ENCODE measurements at regions not wholly inside any gene's neighbourhood (a gene's known extent, or its start where the extent isn't known, plus 50 kb on each side); places are given as distances from the start of the nearest gene placed in this dataset.

DNA sequence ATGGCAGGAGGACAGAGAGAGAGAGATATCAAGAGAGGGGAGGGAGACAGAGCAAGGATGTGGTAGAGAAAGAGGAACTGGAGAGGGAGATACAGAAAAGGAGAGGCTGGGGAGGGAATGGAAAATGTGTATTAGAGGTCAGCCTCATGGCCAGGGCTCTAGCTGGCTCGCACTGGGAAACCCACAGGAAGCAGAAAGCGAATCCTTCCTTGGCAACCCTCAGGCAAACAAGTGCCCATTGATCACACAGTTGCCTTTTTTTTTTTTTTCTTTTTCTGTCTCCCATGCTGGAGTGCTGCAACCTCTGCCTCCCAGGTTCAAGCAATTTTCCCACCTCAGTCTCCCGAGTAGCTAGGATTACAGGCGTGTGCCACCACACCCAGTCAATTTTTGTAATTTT, 391.2 kb downstream of the TYW1 start:
- Histone ChIP-seq H3K4me1 (ENCODE audit: insufficient read depth, low read length) (no peaks in the 10 kb centered on the region), H3K27ac (ENCODE audit: low read depth, low read length) (no peak overlapping the region), H3K27me3 (ENCODE audit: insufficient read depth, low read length) (no peaks in the 10 kb centered on the region), H4K20me1 (ENCODE audit: insufficient read depth, low read length) (no peaks in the 10 kb centered on the region), H3K79me2 (ENCODE audit: insufficient read depth, low read length) (no peaks in the 10 kb centered on the region), H3K36me3 (ENCODE audit: insufficient read depth, low read length) (no peaks in the 10 kb centered on the region), H3K9ac (ENCODE audit: low read length) (no peak overlapping the region), H2AFZ (ENCODE audit: low read depth, low read length) (no peak overlapping the region), H3K4me2 (ENCODE audit: low read length) (no peak overlapping the region), H3K9me3 (ENCODE audit: insufficient read depth, low read depth, low read length) (no peaks in the 10 kb centered on the region), H3K4me3 (ENCODE audit: insufficient read depth, low read depth, low read length) (no peak overlapping the region)
- peaks cover 2% of the 10 kb centered on the region for H3K27me3 Mint-ChIP-seq (ENCODE audit: low read depth, unreplicated experiment)
- H3K36me3 Mint-ChIP-seq (ENCODE audit: low read depth, unreplicated experiment): no peaks in the 10 kb centered on the region
- DNase-seq (ENCODE audit: low read depth) (no peak), FAIRE-seq (no peak)
- H3K9me3 Mint-ChIP-seq (ENCODE audit: unreplicated experiment): peaks cover 15% of the 10 kb centered on the region
- no peaks in the 10 kb centered on the region for H3K4me1 Mint-ChIP-seq (ENCODE audit: low read depth, unreplicated experiment)
- no peak overlapping the region for H3K4me3 Mint-ChIP-seq (ENCODE audit: unreplicated experiment)
- no peak for TF ChIP-seq EZH2 (IDR thresholded peaks at IDR 0.05; ENCODE audit: insufficient read depth, low read length)
- TF ChIP-seq, protein P1, sequence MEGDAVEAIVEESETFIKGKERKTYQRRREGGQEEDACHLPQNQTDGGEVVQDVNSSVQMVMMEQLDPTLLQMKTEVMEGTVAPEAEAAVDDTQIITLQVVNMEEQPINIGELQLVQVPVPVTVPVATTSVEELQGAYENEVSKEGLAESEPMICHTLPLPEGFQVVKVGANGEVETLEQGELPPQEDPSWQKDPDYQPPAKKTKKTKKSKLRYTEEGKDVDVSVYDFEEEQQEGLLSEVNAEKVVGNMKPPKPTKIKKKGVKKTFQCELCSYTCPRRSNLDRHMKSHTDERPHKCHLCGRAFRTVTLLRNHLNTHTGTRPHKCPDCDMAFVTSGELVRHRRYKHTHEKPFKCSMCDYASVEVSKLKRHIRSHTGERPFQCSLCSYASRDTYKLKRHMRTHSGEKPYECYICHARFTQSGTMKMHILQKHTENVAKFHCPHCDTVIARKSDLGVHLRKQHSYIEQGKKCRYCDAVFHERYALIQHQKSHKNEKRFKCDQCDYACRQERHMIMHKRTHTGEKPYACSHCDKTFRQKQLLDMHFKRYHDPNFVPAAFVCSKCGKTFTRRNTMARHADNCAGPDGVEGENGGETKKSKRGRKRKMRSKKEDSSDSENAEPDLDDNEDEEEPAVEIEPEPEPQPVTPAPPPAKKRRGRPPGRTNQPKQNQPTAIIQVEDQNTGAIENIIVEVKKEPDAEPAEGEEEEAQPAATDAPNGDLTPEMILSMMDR (IDR thresholded peaks at IDR 0.05; ENCODE audit: insufficient read depth, low read depth, low read length): no peak
- no peak overlapping the region for H3K27ac Mint-ChIP-seq (ENCODE audit: unreplicated experiment)

DNA sequence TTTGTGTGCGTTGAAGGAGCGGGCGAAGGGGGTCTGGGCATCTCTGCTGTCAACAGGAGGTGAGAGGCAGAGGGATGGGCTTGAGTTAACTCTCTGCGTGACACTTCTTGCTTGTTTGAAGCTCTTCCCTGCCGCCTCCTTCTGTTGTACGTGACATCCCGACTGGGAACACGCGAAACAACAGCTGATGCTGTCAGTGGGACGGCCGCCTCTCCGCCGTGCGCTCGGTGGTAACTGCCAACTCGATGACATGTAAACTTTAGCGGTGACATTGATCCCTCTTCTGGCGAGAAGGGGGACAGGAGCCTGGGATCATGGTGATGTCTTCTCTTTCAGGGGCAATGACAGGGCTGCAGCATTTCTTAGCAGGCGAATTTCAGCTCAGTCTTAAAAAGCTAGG, 394.5 kb downstream of the TYW1 start:
- no peaks in the 10 kb centered on the region for H3K36me3 ChIP-seq (ENCODE audit: insufficient read depth, low read length)
- no peak overlapping the region for H3K9ac ChIP-seq (ENCODE audit: low read length)
- no peaks in the 10 kb centered on the region for H3K36me3 Mint-ChIP-seq (ENCODE audit: low read depth, unreplicated experiment)
- H3K4me3 Mint-ChIP-seq (ENCODE audit: unreplicated experiment): no peak overlapping the region
- peaks cover 13% of the 10 kb centered on the region for H3K9me3 Mint-ChIP-seq (ENCODE audit: unreplicated experiment)
- no peak overlapping the region for H3K4me3 ChIP-seq (ENCODE audit: insufficient read depth, low read depth, low read length)
- DNase-seq (ENCODE audit: low read depth) (no peak), FAIRE-seq (no peak)
- no peaks in the 10 kb centered on the region for H4K20me1 ChIP-seq (ENCODE audit: insufficient read depth, low read length)
- H3K4me1 Mint-ChIP-seq (ENCODE audit: low read depth, unreplicated experiment): no peaks in the 10 kb centered on the region
- no peak overlapping the region for H2AFZ ChIP-seq (ENCODE audit: low read depth, low read length)
- no peaks in the 10 kb centered on the region for H3K27me3 ChIP-seq (ENCODE audit: insufficient read depth, low read length)
- TF ChIP-seq, protein P1 (IDR thresholded peaks at IDR 0.05; ENCODE audit: insufficient read depth, low read depth, low read length): no peak
- no peak for TF ChIP-seq EZH2 (IDR thresholded peaks at IDR 0.05; ENCODE audit: insufficient read depth, low read length)
- no peaks in the 10 kb centered on the region for H3K79me2 ChIP-seq (ENCODE audit: insufficient read depth, low read length)
- H3K27ac ChIP-seq (ENCODE audit: low read depth, low read length): no peak overlapping the region
- no peak overlapping the region for H3K4me2 ChIP-seq (ENCODE audit: low read length)
- H3K27ac Mint-ChIP-seq (ENCODE audit: unreplicated experiment): no peak overlapping the region
- peaks cover 2% of the 10 kb centered on the region for H3K27me3 Mint-ChIP-seq (ENCODE audit: low read depth, unreplicated experiment)
- H3K9me3 ChIP-seq (ENCODE audit: insufficient read depth, low read depth, low read length): no peaks in the 10 kb centered on the region
- H3K4me1 ChIP-seq (ENCODE audit: insufficient read depth, low read length): no peaks in the 10 kb centered on the region

DNA sequence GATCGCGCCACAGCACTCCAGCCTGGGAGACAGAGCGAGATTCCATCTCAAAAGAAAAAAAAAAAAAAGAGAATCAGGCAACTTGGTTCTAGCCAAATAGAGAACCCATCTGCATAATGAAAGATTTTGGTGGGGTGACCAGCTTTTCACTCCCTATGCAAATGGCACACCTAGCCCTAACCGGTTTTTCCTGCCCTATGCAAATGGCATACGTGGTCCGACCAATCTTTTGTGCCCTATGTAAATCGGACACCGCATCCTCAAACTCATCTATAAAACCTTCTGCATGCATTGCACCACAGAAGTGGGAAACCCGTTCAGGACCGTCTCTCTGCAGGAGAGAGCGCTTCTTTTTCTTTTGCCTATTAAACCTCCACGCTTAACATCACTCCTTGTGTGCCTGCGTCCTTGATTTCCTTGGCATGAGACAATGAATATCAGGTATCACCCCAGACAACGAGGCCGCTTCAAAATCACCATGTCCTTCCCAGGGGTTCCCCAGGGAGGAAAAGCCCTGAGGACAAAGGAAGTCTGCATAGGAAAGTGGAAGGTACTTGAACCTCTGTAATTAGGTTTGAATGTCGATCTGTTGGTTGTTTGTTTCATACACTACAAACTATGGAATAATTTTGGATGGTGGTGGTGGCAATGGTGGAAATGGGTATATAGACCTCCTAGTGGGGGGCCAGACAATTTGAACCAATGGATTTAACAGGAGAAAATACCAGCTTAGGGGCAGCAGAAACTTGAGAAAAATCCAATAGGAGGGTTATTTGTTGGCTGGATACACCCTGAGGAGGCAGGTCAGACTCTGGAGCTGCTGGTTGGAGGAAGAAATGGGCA, 396.2 kb downstream of the TYW1 start:
- Mint-ChIP-seq H3K36me3 (ENCODE audit: low read depth, unreplicated experiment) (no peaks in the 10 kb centered on the region), H3K27me3 (ENCODE audit: low read depth, unreplicated experiment) (peaks cover 2% of the 10 kb centered on the region), H3K9me3 (ENCODE audit: unreplicated experiment) (peaks cover 11% of the 10 kb centered on the region), H3K4me3 (ENCODE audit: unreplicated experiment) (no peak overlapping the region), H3K4me1 (ENCODE audit: low read depth, unreplicated experiment) (no peaks in the 10 kb centered on the region), H3K27ac (ENCODE audit: unreplicated experiment) (no peak overlapping the region)
- H3K9me3 ChIP-seq (ENCODE audit: insufficient read depth, low read depth, low read length): no peaks in the 10 kb centered on the region
- no peaks in the 10 kb centered on the region for H3K27me3 ChIP-seq (ENCODE audit: insufficient read depth, low read length)
- no peak for FAIRE-seq
- H3K27ac ChIP-seq (ENCODE audit: low read depth, low read length): no peak overlapping the region
- H2AFZ ChIP-seq (ENCODE audit: low read depth, low read length): no peak overlapping the region
- H3K4me3 ChIP-seq (ENCODE audit: insufficient read depth, low read depth, low read length): no peak overlapping the region
- no peak overlapping the region for H3K9ac ChIP-seq (ENCODE audit: low read length)
- no peaks in the 10 kb centered on the region for H3K36me3 ChIP-seq (ENCODE audit: insufficient read depth, low read length)
- no peaks in the 10 kb centered on the region for H3K4me1 ChIP-seq (ENCODE audit: insufficient read depth, low read length)
- no peaks in the 10 kb centered on the region for H4K20me1 ChIP-seq (ENCODE audit: insufficient read depth, low read length)
- no peaks in the 10 kb centered on the region for H3K79me2 ChIP-seq (ENCODE audit: insufficient read depth, low read length)
- no peak for DNase-seq (ENCODE audit: low read depth)
- TF ChIP-seq, protein P1 (IDR thresholded peaks at IDR 0.05; ENCODE audit: insufficient read depth, low read depth, low read length): no peak
- TF ChIP-seq EZH2 (IDR thresholded peaks at IDR 0.05; ENCODE audit: insufficient read depth, low read length): no peak
- H3K4me2 ChIP-seq (ENCODE audit: low read length): no peak overlapping the region

Data from astrocyte (in vitro differentiated cells and primary cell).